ENCODE measurements at regions not wholly inside any gene's neighbourhood (a gene's known extent, or its start where the extent isn't known, plus 50 kb on each side); places are given as distances from the start of the nearest gene placed in this dataset.

- TF ChIP-seq ZNF740 (CRISPR knock-in tag; IDR thresholded peaks at IDR 0.05) (no peak), ZNF740 (tag; IDR thresholded peaks at IDR 0.05) (no peak), PREB (CRISPR knock-in tag; IDR thresholded peaks at IDR 0.05) (no peak), SMC3 (conservative IDR thresholded peaks at IDR 0.05; ENCODE audit: insufficient read depth, low read depth, low read length) (no peak), CREM (IDR thresholded peaks at IDR 0.05; ENCODE audit: low read depth) (no peak), FOXO4 (CRISPR knock-in tag; IDR thresholded peaks at IDR 0.05) (no peak), EGR1 (conservative IDR thresholded peaks at IDR 0.05) (no peak), IRF1 (CRISPR knock-in tag; IDR thresholded peaks at IDR 0.05; ENCODE audit: borderline replicate concordance) (no peak), PTTG1 (tag; IDR thresholded peaks at IDR 0.05; ENCODE audit: low read depth) (no peak), ZFPM2 (CRISPR knock-in tag; IDR thresholded peaks at IDR 0.05) (no peak)
Observed at GRCh38 chr2:118345465-118345864, 257.2 kb downstream of the INSIG2 start (continued).

All from K562 (cell line).